Activated CD8-positive, alpha-beta memory T cell treated with anti-CD3 and anti-CD28 coated beads for 48 hours (primary cell): ENCODE measurements at regions not wholly inside any gene's neighbourhood (a gene's known extent, or its start where the extent isn't known, plus 50 kb on each side); places are given as distances from the start of the nearest gene placed in this dataset.

Experiments
- DNase-seq, 3 experiments: peaks; one replicate each; pipeline ENCODE4 v3.0.0-alpha.2; 2020; ENCODE audit warnings: low read depth in 2 of 3, low spot score in 2 of 3

- no peak for DNase-seq
Observed at GRCh38 chr15:95470997-95471689, 859.4 kb upstream of the NR2F2 start.

DNA sequence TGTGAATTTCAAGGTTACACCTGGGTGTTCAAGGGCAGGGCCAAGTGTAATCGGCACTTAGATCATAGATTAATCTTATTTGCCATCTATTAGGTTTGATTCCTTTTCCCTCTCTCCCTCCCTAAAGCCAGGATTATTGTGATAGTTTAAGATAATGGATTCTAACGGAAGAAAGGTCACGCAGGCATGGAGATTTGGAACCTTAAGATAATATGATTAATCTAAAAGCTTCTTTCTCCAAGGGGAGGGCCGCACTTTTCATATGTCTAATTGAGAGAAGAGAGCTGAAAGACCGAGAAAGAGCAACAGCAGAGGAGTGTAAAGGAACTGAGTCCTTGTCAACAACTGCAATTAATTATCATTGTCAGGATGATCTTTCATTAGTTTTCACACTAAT, 858.8 kb upstream of the NR2F2 start:
- no peak for DNase-seq

DNA sequence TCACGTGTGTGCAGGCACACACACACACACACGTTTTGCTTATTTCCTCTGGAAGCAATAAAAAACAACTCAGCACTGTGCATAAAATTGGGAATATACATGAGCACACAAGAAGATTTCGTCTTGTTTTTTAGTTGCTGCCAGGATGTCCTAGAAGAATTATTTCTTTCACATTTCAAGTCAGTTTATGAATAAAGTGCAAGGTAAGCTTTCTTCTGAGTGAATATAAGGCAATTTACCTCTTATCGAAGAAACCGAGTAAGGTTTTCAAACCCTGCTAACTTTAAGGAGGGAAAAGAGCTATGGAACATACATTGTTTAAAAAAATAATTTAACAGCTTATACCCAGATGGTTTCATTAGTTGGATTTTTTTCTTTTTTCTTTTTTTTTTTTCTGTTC, 855.4 kb upstream of the NR2F2 start:
- DNase-seq: no peak

DNA sequence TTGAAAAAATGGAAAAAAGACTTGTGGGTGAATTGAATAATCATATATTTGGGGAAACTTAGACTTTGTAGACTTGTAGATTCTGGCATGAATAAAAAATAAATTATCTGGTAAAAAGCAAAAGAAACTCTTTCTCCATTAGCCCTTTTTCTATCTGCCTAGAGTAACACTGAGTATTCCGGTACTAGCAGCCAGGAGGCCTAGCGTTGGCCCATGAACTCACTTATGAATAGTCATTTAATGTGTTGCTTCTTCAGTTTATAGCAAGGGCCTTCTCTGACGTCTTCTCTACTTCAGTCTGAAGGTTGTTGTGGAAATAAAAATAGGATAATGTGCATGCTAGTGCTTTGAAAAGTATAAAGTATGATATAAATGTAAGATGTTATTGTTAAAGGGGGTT, 851.2 kb upstream of the NR2F2 start:
- DNase-seq: no peak

- DNase-seq: no peak
Observed at GRCh38 chr15:95485367-95485766, 845.1 kb upstream of the NR2F2 start.

GRCh38 chr15:95486224-95486623, 844.3 kb upstream of the NR2F2 start:
- DNase-seq: no peak

- DNase-seq: no peak
Observed at GRCh38 chr15:95489103-95489502, 841.4 kb upstream of the NR2F2 start.

DNA sequence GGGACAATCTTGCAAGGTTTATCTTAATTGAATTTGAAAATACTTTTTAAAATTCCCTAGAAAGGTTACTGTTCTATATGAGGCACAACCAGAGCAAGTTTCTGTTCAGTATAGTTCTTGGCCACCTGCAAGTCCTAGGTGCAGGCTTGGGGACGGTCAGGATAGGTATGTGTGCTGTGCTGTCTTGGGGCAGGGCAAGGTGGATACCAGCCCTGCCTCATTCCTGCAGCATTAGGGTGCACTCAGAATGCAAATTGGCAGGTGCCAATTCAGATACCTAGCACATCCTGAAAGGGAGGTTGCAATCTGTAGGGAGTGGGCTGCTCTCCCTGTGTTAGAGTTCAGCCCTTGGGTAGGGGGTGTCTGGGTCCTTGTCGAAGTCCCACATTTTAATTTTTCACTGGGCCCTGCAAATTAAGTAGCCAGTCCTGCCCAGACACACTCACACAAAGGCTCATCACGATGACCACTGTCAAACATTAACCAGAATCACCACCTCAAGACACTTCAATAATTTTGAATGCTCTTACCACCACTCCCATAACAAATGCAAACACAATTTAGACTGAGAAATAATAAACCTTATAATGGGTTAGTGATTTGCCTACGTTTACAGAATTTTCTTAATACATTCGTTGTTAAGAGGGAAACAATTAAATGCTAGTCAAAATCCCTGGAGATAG, 838.0 kb upstream of the NR2F2 start:
- DNase-seq: no peak

DNA sequence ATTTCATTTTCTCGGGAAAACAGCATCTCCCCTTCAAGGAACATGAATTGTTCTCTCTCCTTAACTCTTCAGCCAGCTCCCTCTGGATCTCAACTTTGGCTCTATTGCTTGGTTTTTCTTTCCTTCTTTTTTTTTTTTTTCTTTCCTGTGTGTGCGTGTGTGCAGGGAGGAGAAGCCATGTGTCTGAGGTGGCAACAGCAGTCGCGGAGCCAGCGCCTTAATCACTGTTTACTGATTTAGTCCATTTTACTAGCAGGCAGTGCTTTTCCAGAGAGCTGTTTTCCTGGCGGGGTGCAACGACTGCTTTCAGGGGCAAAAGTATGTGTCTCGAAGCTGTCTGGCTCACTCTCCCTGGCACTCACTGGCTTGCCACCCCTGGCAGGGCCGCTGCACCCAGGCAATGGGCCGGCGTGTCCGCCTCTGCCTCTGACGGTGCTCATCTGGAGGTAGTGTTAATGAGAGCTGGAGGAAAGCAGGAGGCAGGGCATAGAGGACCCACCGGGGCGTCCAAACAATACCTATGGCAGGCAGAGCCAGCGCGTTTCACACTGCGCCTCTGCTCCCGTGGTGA, 835.4 kb upstream of the NR2F2 start:
- no peak for DNase-seq

GRCh38 chr15:95497634-95498033, 832.9 kb upstream of the NR2F2 start:
- no peak for DNase-seq

- DNase-seq: no peak
Observed at GRCh38 chr15:95498961-95499360, 831.5 kb upstream of the NR2F2 start.

- DNase-seq: no peak
Observed at GRCh38 chr15:95499397-95499796, 831.1 kb upstream of the NR2F2 start.

GRCh38 chr15:95501865-95502264, 828.6 kb upstream of the NR2F2 start:
- DNase-seq: no peak

GRCh38 chr15:95503107-95503506, 827.4 kb upstream of the NR2F2 start:
- no peak for DNase-seq

DNA sequence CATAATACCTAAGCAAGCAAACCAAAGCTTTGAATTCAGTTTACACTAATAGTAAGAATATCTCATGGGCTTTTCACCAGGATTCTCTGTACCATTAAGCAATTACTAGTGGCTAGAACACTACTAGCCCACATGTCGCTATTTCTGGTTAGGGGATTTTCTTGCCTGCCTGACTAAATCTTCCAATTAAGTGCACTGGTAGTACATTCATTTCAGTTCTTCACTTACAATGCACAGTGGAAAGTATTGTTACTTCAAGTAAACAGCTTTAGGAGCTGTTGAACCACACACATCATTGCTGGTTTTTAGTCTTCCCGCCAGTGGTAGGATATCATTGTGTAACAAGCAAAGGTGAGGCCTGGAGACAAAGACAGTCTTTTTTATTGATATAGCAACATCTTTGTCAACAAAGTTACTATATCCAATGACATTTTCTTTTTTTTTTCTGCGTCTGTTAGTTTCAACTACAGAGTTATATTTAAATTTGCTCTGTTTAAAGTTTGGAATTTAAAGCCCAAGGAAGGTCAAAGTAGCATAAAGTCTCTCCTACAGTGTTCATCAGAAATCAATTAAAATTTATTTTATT, 826.8 kb upstream of the NR2F2 start:
- no peak for DNase-seq

DNA sequence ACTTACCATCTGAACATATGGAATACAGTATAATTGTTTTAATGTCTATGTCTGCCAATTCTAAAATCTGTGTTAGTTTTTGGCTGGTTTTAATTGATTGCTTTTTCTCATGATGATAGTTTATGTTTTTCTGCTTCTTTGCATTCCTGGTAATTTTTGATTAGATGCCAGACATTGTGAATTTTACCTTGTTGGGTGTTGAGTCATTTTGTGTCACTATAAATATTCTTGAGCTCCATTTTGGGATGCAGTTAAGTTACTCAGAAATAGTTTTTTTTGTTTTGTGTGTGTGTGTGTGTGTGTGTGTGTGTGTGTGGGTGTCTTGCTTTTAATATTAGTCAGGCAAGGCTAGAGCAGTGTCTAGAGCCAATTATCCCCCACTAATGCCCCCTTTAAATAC, 818.8 kb upstream of the NR2F2 start:
- DNase-seq: no peak

DNA sequence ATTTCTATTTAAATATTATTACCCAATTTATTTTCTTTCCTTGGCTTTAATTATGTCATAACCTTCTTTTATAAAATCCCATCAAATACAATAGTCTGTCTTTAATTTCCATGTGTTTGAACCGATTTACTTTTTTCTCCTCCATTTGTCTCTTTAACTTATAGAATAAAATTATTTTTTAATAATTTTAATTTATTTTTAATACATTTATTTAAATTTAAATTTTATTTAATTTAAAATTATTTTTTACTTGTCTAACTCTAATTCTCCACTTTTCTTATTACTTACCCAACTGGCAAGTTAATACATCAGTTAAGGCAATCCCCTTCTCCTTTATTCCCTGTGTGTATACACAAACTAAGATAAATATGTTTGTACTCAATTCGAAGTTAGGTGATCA, 817.6 kb upstream of the NR2F2 start:
- DNase-seq: no peak

- DNase-seq: no peak
Observed at GRCh38 chr15:95519887-95520286, 810.6 kb upstream of the NR2F2 start.

- no peak for DNase-seq
Observed at GRCh38 chr15:95520511-95520910, 810.0 kb upstream of the NR2F2 start.

GRCh38 chr15:95520922-95521321, 809.6 kb upstream of the NR2F2 start:
- DNase-seq: no peak

- no peak for DNase-seq
Observed at GRCh38 chr15:95522533-95522932, 808.0 kb upstream of the NR2F2 start.

DNA sequence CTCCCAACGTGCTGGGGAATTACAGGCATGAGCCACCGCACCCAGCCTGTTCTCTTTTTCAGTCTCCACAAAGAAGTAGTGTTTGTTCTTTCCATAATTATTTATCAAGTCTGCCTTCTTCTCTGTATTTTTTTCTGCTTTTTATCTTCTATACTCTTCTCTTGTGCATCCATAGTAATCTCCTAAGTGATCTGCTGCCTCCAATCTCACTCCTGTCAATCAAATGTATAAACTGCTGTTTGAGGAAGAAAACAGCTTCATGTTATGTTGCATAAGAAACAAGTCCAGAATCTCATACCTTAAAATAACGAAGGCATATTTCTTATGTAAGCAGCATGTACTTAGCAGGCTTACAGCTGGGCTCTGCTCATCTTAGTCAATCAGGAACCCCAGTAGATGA, 801.6 kb upstream of the NR2F2 start:
- DNase-seq: no peak
